ENCODE measurements at regions not wholly inside any gene's neighbourhood (a gene's known extent, or its start where the extent isn't known, plus 50 kb on each side); places are given as distances from the start of the nearest gene placed in this dataset.

GRCh38 chr6:169406804-169407203 is 153.2 kb upstream of the THBS2 start:
- H3K4me3 ChIP-seq, result no peak overlapping the region

GRCh38 chr6:169406034-169406433 is 152.4 kb upstream of the THBS2 start:
- H3K4me3 ChIP-seq, result no peak overlapping the region
- no peak overlapping the region for H3K27ac ChIP-seq
- no peaks in the 10 kb centered on the region for H3K36me3 ChIP-seq
- no peaks in the 10 kb centered on the region for H3K4me1 ChIP-seq
- no peaks in the 10 kb centered on the region for H3K27me3 ChIP-seq
- no peak for DNase-seq (ENCODE audit: low spot score)
- H3K9me3 ChIP-seq, result no peaks in the 10 kb centered on the region
- no peak for TF ChIP-seq CTCF (IDR thresholded peaks at IDR 0.05)

More at GRCh38 chr6:169406804-169407203, 153.2 kb upstream of the THBS2 start:
- no peaks in the 10 kb centered on the region for H3K4me1 ChIP-seq
- no peaks in the 10 kb centered on the region for H3K36me3 ChIP-seq
- H3K9me3 ChIP-seq, result no peaks in the 10 kb centered on the region
- no peaks in the 10 kb centered on the region for H3K27me3 ChIP-seq
- no peak for DNase-seq (ENCODE audit: low spot score)
- TF ChIP-seq CTCF (IDR thresholded peaks at IDR 0.05), result no peak
- H3K27ac ChIP-seq, result peak overlapping the region in 1 of 2 donors; percentile 5

- Histone ChIP-seq H3K27ac (no peak overlapping the region), H3K27me3 (no peaks in the 10 kb centered on the region), H3K36me3 (no peaks in the 10 kb centered on the region), H3K4me1 (no peaks in the 10 kb centered on the region), H3K4me3 (no peak overlapping the region), H3K9me3 (no peaks in the 10 kb centered on the region)
- DNase-seq (ENCODE audit: low spot score), result no peak
- no peak for TF ChIP-seq CTCF (IDR thresholded peaks at IDR 0.05)
Measured at GRCh38 chr6:169404828-169405227, 151.2 kb upstream of the THBS2 start.

GRCh38 chr6:169398342-169399105 is 144.9 kb upstream of the THBS2 start:
- no peaks in the 10 kb centered on the region for H3K9me3 ChIP-seq
- H3K4me3 ChIP-seq, result no peak overlapping the region
- no peak overlapping the region for H3K27ac ChIP-seq
- no peaks in the 10 kb centered on the region for H3K27me3 ChIP-seq
- no peak for DNase-seq (ENCODE audit: low spot score)
- no peaks in the 10 kb centered on the region for H3K4me1 ChIP-seq
- TF ChIP-seq CTCF (IDR thresholded peaks at IDR 0.05), result no peak
- no peaks in the 10 kb centered on the region for H3K36me3 ChIP-seq

- H3K4me1 ChIP-seq, result no peaks in the 10 kb centered on the region
- no peaks in the 10 kb centered on the region for H3K27me3 ChIP-seq
- H3K4me3 ChIP-seq, result no peak overlapping the region
- H3K27ac ChIP-seq, result no peak overlapping the region
- no peak for TF ChIP-seq CTCF (IDR thresholded peaks at IDR 0.05)
- no peaks in the 10 kb centered on the region for H3K36me3 ChIP-seq
- no peaks in the 10 kb centered on the region for H3K9me3 ChIP-seq
- DNase-seq (ENCODE audit: low spot score), result no peak
Measured at GRCh38 chr6:169397684-169398083, 144.0 kb upstream of the THBS2 start.
